NCI-H1694 treated with DMSO at 0.1 percent for 48 hours (cell line): ENCODE measurements at regions not wholly inside any gene's neighbourhood (a gene's known extent, or its start where the extent isn't known, plus 50 kb on each side); places are given as distances from the start of the nearest gene placed in this dataset.

Source experiments
- DNase-seq: peaks from one replicate; lab custom pipeline; 2025; lab: John Stamatoyannopoulos, UW

- DNase-seq, result no peak
These were observed 218.4 kb upstream of the VRK2 start for GRCh38 chr2:57828221-57828620.

- DNase-seq, result no peak
These were observed 211.9 kb upstream of the VRK2 start for GRCh38 chr2:57834666-57835065.

DNA sequence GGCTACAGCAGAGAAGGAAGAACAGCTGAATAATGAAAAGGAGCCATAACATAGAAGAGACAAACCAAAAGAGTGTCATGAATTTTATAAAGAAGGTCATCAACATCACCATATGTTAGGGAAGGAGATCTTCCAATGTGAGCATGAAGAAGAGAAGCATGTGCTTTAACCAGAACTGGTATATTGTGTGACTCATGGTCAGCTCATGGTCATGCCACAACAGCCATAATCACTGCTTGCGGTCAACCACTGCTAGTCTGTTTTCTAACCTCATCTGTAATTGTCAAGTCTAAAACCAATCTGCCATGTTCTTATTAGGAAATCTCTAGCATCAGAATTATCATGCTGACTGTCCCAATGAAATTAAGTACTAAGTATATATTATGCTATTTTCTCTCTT, 204.1 kb upstream of the VRK2 start:
- no peak for DNase-seq

DNA sequence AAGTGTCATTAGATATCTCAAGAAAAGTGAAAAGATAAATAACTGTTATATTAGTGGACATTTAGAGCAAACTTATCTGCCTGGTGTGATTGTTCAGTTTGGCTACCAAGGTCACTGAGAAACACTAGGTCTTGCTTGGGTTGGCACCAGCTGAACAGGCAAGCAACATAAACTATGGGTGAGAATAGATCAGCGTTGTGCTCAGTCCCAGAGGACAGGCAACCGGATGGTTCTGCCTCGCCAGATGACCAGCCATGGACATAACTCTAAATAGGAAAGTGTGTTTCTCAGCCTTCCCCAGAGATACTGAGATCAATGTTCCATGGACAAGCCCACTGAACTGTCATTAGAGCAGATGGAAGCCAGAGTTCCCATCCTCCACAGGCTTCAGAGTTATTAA, 203.4 kb upstream of the VRK2 start:
- no peak for DNase-seq

- DNase-seq, result no peak
These were observed 197.9 kb upstream of the VRK2 start for GRCh38 chr2:57848723-57849122.

GRCh38 chr2:57849843-57850242, 196.8 kb upstream of the VRK2 start:
- DNase-seq, result no peak

DNA sequence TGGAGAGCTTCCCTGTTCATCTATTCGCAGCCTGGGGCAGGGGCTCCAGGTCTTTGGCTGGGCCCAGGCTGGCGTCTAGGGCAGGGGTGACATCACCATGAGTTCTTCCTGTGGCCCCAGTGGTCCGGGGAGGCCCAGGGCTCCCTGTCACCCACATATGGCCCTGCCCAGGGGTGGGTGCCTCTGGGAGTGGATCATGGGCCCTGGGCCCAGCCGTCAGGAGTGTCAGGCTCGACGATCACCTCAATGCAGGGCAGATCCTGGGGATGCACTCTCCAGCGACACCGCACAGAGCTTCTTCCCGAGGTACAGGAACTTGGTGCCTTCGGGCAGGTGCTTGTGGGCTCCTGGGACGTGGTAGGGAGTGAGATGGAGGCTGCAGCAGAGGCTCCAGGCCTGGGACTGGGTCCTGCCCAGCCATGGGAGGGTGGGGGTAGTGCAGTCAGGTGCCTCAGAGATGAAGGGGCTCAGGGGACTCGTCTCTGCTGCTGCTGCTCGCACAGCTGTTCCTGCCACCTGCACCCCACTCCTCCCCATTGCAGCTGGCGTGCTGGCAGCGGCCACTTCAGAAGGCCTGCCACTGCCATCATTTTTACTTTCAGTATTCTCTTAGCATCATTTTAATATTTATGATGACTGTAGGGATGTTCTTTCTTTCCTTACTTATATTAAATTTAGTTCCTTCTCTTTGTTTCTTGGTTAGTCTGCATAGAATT, 196.0 kb upstream of the VRK2 start:
- no peak for DNase-seq

GRCh38 chr2:57855212-57855611, 191.4 kb upstream of the VRK2 start:
- no peak for DNase-seq

- no peak for DNase-seq
These were observed 186.9 kb upstream of the VRK2 start for GRCh38 chr2:57859755-57860154.

DNA sequence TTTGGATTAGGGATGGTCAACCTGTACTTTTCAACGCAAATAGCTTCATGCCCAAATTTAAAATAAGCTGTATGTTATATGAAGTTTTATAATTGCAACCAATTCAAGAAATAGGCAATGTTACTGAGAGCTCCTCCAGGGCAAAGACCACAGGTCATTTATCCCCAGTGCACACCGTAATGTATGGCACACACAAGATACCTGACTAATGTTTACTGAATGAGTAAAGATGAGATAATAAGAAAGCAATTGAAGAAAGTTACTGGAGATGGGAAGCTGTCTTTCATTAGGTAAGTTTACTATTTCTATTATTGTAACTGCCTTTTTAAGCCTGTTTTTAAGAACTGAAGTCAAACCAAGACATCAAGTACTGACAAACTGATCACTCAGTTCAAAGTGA, 184.5 kb upstream of the VRK2 start:
- DNase-seq, result no peak

- DNase-seq, result no peak
These were observed 183.9 kb upstream of the VRK2 start for GRCh38 chr2:57862727-57863126.

DNA sequence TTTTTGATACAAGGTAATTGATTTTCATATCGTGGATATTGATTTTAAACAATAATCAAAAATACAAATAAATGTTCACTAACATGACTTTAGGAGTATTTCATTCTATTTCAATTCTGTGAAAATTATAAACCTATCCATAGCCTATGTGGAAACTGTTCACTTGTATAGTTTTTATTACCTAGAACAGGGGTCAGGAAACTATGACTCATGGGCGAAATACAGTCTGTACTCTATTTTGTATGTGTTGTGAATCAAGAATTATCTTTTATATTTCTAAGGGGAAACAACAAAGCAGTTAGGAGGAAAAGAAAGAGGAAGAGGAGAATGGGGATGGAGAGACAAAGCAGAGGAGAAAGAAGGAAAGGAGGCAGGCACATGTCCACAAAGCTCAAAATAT, 181.7 kb upstream of the VRK2 start:
- DNase-seq, result no peak

GRCh38 chr2:57867730-57868129, 178.9 kb upstream of the VRK2 start:
- DNase-seq, result no peak

DNA sequence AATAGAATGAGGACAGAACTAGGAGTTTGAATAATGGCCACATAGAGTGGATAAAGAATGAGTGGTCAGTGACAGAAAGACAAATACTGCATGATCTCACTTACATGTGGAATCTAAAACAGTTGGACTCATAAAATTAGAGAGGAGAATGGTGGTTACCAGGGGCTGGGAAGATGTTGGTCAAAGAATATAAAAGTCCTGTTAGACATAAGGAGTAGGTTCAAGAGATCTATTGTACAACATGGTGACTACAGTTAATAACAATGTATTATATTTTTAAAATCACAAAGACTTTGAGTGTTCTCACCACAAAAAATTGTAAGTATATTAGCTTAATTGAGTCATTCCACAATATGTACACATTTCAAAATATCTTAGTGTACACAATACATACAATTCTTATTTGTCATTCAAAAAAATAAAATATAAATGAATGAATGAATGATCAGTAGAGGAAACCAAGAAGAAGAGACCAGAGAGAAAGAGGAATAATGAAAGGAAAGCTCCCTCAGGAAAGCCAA, 177.9 kb upstream of the VRK2 start:
- DNase-seq, result no peak

GRCh38 chr2:57869758-57870344, 176.8 kb upstream of the VRK2 start:
- peak; percentile 90 for DNase-seq

DNA sequence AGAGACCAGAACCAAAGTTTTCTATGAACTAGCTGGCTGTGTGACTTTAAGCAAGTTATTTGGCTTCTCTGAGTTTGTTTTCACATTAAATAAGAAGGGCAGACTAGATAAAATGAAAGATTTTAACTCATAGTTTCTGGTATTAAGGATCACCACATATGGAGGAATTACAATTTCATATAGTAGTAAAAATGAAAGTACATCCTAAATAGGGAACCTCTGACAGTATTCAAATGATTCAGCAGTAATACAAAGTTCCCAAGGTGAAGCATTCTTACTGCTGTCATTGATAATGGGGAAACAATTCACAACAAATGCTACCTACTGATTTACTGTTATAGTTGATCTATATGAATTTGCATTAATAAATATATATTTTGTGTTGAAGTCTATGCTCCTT, 170.3 kb upstream of the VRK2 start:
- peak; percentile 69 for DNase-seq

DNA sequence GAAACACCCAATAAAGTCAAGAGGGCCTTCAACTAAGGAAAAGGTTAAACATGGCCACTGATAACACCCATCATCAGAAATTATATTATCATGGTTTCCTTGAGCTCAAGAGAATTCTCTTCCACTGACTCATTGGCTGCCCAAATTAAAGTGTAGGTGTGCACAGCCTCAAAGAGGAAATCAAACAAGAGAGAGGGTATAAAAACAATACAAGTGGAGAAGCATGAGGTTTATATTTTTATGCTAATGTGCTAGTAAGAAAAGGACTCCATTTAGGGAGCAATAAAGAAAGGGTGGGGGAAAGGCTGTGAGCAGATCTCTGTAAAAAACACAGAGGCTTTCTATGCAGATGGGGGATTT, 168.8 kb upstream of the VRK2 start:
- no peak for DNase-seq

- DNase-seq, result peak; percentile 86
These were observed 168.3 kb upstream of the VRK2 start for GRCh38 chr2:57878171-57878865.

DNA sequence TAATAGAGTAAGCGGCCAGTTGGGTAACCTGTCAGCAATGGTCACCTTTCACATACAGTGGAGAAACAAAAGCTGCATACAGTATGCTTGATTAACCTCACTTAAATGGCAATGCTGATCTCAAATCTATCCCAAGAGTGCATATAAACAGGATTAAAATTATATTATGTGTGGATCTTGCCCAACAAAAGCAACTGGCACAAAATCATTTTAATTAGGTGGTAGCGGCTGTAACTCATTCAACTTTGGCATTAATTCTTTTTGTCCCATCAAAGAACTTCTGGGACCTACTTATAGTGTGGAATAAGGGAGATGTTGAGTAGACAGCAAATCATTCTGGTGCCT, 167.8 kb upstream of the VRK2 start:
- peak; percentile 70 for DNase-seq

GRCh38 chr2:57880446-57880845, 166.2 kb upstream of the VRK2 start:
- DNase-seq, result no peak

- DNase-seq, result no peak
These were observed 165.6 kb upstream of the VRK2 start for GRCh38 chr2:57880967-57881366.

DNA sequence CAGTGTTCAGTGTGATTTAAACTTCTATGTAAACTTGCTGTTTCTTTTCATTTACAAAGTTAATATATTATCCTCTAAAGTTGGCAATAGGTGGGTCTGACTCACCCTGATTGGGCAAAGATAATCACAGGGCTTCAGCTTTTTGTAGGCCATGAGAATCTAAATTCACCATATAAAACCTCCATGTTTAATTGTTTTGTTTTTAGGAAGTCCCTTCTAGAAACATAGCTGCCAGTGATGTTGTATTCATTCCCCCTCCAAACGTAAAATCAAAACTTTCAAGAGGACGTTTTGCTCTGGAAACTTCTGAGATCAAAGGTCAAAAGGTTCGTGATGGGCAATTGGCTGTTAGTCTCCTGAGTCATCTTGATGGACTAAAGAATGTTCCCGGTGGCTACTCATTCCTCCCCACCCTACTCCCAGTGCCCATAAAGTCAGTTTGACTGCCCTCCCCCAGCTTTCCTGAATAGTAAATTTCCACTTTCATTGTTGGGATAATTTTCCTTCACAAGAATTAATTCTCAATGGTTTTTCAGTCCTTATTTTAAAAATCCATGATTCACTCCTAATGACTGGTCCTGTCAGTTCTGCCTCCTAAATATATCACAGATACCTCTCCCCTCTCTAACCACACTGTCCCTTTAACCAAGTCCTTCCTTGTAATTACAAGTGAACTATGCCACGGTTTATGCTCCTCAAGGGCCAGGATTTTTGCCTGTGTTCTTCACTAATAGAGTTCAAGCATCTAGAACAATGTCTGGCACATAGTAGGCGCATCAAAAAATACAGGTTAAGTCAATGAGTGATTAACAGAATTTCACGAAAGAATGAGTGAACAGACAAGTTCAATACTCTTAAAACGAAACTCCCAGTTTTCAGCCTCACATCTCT, 164.4 kb upstream of the VRK2 start:
- DNase-seq, result peak; percentile 67
